ENCODE measurements at regions not wholly inside any gene's neighbourhood (a gene's known extent, or its start where the extent isn't known, plus 50 kb on each side); places are given as distances from the start of the nearest gene placed in this dataset.
"Not testable (repeated sequence)": the region's sequence is repeated elsewhere in the genome, so short reads cannot be mapped to it uniquely, and the experiment has no call there.

DNA sequence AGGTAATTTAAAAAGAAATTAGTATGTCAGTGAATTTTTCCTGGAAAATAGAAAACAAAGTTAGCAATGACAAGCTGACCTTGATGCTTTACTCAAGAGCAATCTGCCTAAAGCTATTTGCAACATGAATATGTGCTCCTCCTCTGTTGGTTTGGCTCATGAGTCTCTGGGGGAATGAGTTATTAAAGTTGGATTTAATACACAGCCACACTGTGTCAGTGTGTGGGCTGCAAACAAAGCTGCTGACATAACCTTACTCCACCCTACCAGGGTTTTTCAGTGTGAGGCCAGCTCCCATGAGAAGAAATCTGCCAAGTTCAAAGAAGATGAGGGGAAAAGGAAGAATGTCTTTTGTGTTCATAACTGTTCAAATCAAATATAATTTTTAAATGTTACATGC lies 280.5 kb downstream of the TLL1 start:
- no peaks in the 10 kb centered on the region for H3K9me3 ChIP-seq (replicated peaks)
- H3K36me3 ChIP-seq: no peaks in the 10 kb centered on the region
- no peak for DNase-seq (ENCODE audit: low read depth in 1 of 2, low spot score in 2 of 2)
- no peaks in the 10 kb centered on the region for H3K27me3 ChIP-seq (replicated peaks)
- H3K27ac ChIP-seq: no peak overlapping the region
- no peak overlapping the region for H3K4me3 ChIP-seq
- H3K4me1 ChIP-seq (replicated peaks): no peaks in the 10 kb centered on the region

- Histone ChIP-seq H3K4me3 (no peak overlapping the region), H3K4me1 (replicated peaks) (no peaks in the 10 kb centered on the region), H3K9me3 (replicated peaks) (no peaks in the 10 kb centered on the region), H3K27ac (no peak overlapping the region), H3K27me3 (replicated peaks) (no peaks in the 10 kb centered on the region), H3K36me3 (no peaks in the 10 kb centered on the region)
- DNase-seq (ENCODE audit: low read depth in 1 of 2, low spot score in 2 of 2): no peak
These were observed 289.3 kb downstream of the TLL1 start for GRCh38 chr4:166162327-166162726.

DNA sequence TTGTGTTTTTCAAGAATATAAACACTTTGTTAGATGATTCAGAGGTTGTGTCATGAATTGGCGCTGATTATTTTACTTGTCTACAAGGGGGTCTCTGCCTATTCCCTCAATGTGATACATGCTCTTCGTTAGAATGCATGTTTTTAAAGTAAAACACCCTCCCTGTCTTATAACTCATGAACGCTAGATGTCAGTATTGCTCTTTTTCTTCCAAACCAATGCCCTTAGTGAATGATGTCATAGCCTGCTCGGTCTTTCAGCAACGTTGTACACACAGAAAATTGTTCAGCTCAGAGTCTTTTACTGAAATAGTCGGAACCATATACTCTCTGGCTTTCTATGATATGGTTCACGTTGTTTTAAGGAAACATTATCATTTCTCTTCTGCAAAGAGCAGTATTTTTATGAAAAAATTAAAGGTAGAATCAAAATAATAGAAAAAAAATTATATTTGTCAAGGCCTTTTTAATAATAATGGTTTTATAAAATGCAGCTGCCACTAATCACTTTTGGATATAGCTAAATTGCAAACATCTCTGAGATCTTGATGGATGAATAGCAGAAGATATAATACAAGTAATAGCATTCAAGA lies 292.9 kb downstream of the TLL1 start:
- H3K4me1 ChIP-seq (replicated peaks): no peaks in the 10 kb centered on the region
- DNase-seq (ENCODE audit: low read depth in 1 of 2, low spot score in 2 of 2): peak in 1 of 2 experiments; percentile 33
- no peak overlapping the region for H3K27ac ChIP-seq
- no peaks in the 10 kb centered on the region for H3K9me3 ChIP-seq (replicated peaks)
- H3K36me3 ChIP-seq: no peaks in the 10 kb centered on the region
- no peaks in the 10 kb centered on the region for H3K27me3 ChIP-seq (replicated peaks)
- H3K4me3 ChIP-seq: no peak overlapping the region

DNA sequence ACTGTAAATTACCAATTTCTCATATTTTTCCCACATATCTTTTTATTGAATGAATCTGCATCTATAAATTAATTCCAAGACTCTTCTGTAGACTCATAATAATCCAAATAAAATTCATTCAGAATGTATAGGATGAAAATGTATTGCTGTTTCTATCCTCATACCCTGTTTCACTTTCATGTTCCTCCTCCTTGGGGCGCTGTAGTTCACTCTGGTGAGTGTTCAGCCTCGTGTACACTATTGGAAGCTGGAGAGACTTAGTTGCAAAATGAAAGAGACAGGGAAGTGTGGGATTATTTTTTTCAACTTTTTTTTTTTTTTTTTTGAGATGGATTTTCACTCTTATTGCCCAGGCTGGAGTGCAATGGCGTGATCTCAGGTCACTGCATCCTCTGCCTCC lies 296.1 kb downstream of the TLL1 start:
- DNase-seq (ENCODE audit: low read depth in 1 of 2, low spot score in 2 of 2): no peak
- H3K4me3 ChIP-seq: no peak overlapping the region
- H3K27me3 ChIP-seq (replicated peaks): no peaks in the 10 kb centered on the region
- no peaks in the 10 kb centered on the region for H3K9me3 ChIP-seq (replicated peaks)
- no peaks in the 10 kb centered on the region for H3K36me3 ChIP-seq
- H3K27ac ChIP-seq: no peak overlapping the region
- no peaks in the 10 kb centered on the region for H3K4me1 ChIP-seq (replicated peaks)

DNA sequence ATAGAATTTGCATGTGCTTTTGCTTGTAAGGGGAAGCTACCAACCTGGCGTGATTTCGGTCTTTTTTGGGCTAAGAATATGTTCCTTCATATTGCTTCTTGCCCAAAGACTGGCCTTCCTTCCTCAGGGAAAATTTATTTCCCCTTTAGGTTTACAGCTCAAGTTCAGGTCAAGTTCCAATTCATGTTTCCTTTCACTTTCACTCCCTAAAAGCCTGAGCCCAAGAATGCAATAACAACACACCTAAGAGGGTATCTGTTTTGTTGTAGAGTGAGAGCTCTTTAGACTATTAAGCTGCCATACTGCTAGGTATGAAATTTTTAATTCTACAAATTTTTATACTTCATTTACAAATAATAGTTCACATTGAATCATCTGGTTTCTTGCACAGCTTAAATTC lies 299.6 kb downstream of the TLL1 start:
- peaks cover 10% of the 10 kb centered on the region; the same call in 1 of the 2 replicates for H3K4me1 ChIP-seq (replicated peaks)
- no peak overlapping the region for H3K4me3 ChIP-seq
- H3K9me3 ChIP-seq (replicated peaks): no peaks in the 10 kb centered on the region
- no peaks in the 10 kb centered on the region for H3K36me3 ChIP-seq
- H3K27me3 ChIP-seq (replicated peaks): no peaks in the 10 kb centered on the region
- no peak for DNase-seq (ENCODE audit: low read depth in 1 of 2, low spot score in 2 of 2)
- H3K27ac ChIP-seq: no peak overlapping the region

DNA sequence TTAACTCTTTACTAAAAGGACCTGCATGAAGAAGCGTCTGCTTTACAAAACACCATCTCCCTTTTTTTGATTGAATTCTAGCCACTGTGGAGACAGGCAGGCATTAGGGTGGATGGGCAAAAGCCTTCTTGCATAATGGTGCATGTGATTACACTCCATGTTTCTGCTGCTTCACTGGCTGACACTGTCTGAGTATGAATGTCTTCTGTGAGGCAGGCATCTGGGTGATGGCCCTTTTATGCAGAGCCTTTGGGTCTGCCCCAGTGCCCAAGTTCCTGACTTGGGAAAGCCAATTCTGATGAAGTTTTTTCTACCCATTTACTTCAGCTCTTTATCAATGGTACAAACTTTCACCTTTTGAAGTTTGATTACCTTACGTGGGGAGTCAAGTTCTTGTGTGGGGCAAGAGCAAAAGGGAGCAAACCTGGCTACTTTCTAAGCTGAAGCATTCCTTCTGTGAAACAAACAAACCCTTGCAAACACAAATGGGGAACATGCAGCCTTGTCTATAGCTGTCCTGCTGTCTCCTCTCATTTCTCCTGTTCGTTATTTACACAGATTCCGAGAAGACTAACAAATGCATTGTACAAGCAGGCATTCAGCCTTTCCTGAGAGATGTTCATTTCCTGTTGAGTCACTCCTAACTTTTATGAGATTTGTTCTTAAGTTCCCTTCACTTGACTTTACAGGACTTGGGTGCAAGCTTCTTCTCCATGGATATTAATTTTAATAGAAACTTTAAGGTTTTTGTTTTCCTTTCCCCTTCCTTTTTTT lies 301.9 kb downstream of the TLL1 start:
- Histone ChIP-seq H3K4me3 (no peak overlapping the region), H3K4me1 (replicated peaks) (peaks cover 10% of the 10 kb centered on the region; the same call in 1 of the 2 replicates), H3K9me3 (replicated peaks) (no peaks in the 10 kb centered on the region), H3K27me3 (replicated peaks) (no peaks in the 10 kb centered on the region), H3K36me3 (no peaks in the 10 kb centered on the region), H3K27ac (no peak overlapping the region)
- DNase-seq (ENCODE audit: low read depth in 1 of 2, low spot score in 2 of 2): no peak

DNA sequence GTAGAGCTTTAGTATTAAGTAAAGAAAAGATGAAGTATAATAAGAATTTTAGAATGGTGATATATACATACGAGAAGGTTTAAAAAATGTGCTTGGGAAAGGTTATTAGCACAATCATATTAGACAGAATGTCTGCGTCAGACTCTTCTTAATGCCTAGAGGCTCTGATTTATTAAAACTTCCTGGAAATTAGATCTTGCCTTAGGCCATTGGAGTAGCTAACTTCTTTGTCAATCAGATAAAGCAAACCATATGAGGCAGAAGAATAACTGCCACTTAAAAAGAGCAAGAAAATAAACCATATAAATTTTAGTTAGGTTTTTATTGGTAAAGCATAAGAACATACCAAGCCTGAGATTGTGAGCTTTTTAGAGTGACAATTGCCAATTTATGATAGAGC lies 309.1 kb downstream of the TLL1 start:
- Histone ChIP-seq H3K9me3 (replicated peaks) (no peaks in the 10 kb centered on the region), H3K27ac (no peak overlapping the region), H3K4me3 (no peak overlapping the region), H3K36me3 (no peaks in the 10 kb centered on the region), H3K27me3 (replicated peaks) (no peaks in the 10 kb centered on the region), H3K4me1 (replicated peaks) (no peaks in the 10 kb centered on the region)
- DNase-seq (ENCODE audit: low read depth in 1 of 2, low spot score in 2 of 2): no peak

- Histone ChIP-seq H3K27me3 (replicated peaks) (no peaks in the 10 kb centered on the region), H3K27ac (no peak overlapping the region), H3K4me1 (replicated peaks) (no peaks in the 10 kb centered on the region), H3K36me3 (no peaks in the 10 kb centered on the region), H3K4me3 (no peak overlapping the region), H3K9me3 (replicated peaks) (no peaks in the 10 kb centered on the region)
- no peak for DNase-seq (ENCODE audit: low read depth in 1 of 2, low spot score in 2 of 2)
These were observed 322.1 kb downstream of the TLL1 start for GRCh38 chr4:166195101-166195500.

DNA sequence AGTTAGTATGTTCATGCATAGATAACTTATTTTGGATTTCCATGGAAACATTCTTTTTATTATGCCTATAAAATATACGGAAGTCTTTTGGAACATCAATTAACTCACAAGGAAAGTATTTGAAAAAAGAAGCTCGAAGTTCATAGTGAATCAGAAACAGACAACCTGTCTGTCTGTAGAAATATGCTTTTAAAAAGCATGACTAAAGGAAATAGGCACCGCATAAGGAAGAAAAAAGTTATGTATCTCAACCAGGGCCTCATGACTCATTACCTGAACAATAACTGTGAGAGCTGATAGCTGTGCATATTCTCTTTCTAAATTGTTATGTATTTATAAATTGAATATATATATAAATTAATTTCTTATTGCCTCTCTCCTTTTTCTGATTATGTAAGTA lies 324.1 kb downstream of the TLL1 start:
- Histone ChIP-seq H3K27me3 (replicated peaks) (no peaks in the 10 kb centered on the region), H3K9me3 (replicated peaks) (no peaks in the 10 kb centered on the region), H3K27ac (no peak overlapping the region), H3K4me1 (replicated peaks) (no peaks in the 10 kb centered on the region), H3K4me3 (no peak overlapping the region), H3K36me3 (no peaks in the 10 kb centered on the region)
- no peak for DNase-seq (ENCODE audit: low read depth in 1 of 2, low spot score in 2 of 2)

DNA sequence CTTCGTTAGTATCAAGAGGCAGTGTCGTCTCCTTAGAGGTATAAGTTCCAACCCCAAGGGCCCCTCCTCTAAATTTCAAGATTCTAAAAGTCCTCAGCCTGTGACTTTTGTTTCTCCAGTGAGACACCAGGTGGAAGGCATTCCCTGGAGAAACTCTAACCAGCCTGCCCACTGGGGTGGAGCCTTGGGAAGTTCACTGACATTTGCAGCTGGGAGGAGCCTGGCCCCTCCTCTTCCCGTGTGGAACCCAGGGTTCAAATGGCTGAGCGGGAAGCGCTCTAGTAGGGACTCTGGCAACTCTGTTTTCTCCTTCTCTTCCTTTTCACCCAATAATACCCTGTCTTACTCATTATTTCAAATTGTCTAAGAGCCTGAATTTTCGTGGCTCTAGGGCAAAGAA lies 325.0 kb downstream of the TLL1 start:
- no peak overlapping the region for H3K27ac ChIP-seq

DNA sequence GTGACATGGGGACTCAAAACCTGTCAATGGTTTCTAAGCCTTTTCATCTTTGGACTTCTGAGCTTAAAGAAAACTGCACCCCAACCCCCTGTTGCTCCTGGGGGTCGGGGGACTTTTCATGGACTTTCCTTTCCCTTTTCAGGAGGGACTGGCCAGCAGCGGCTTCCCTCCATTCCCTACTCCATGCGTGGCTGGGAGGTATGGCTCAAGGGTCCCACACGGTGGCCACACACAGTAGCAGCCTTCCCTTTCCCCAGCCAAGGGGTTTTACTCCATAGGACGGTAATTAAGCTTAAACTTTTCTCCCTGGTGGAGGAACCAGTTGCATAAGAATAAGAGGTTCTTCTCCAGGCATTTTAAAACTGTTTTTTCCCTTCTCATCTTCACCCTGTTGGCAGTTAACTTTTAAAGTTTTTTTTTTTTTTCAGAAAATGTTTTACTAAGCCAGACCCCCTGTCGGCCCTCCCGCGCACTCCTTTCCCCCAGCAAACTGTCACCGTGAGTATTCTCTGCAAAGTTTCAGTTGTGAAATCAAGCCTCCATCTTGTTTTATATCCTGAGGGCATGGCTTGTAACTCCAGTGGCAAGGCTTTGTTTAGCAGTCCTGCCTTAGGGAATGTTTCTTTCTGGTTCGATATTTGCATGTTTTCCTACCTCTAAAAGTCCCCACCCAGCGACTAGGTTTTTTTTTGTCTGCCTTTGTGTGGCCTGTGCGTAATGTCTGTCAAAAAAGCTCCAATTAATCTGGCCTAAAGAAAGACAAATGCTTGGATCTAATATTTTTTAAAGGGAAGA lies 325.7 kb downstream of the TLL1 start:
- no peak for DNase-seq (ENCODE audit: low read depth in 1 of 2, low spot score in 2 of 2)

More for the DNA sequence above, 325.0 kb downstream of the TLL1 start:
- Histone ChIP-seq H3K4me1 (replicated peaks) (no peaks in the 10 kb centered on the region), H3K9me3 (replicated peaks) (no peaks in the 10 kb centered on the region), H3K36me3 (no peaks in the 10 kb centered on the region), H3K27me3 (replicated peaks) (no peaks in the 10 kb centered on the region), H3K4me3 (no peak overlapping the region)
- no peak for DNase-seq (ENCODE audit: low read depth in 1 of 2, low spot score in 2 of 2)

GRCh38 chr4:166202991-166203390 lies 330.0 kb downstream of the TLL1 start:
- Histone ChIP-seq H3K4me3 (no peak overlapping the region), H3K4me1 (replicated peaks) (no peaks in the 10 kb centered on the region)
- DNase-seq (ENCODE audit: low read depth in 1 of 2, low spot score in 2 of 2): no peak

More for the DNA sequence above, 325.7 kb downstream of the TLL1 start:
- no peaks in the 10 kb centered on the region for H3K27me3 ChIP-seq (replicated peaks)
- H3K4me3 ChIP-seq: no peak overlapping the region
- no peaks in the 10 kb centered on the region for H3K9me3 ChIP-seq (replicated peaks)
- H3K27ac ChIP-seq: no peak overlapping the region
- H3K36me3 ChIP-seq: no peaks in the 10 kb centered on the region
- H3K4me1 ChIP-seq (replicated peaks): no peaks in the 10 kb centered on the region

GRCh38 chr4:166212326-166212725 lies 339.3 kb downstream of the TLL1 start:
- DNase-seq (ENCODE audit: low read depth in 1 of 2, low spot score in 2 of 2); H3K27ac ChIP-seq; H3K9me3 ChIP-seq (replicated peaks); H3K27me3 ChIP-seq (replicated peaks); H3K36me3 ChIP-seq; H3K4me1 ChIP-seq (replicated peaks); H3K4me3 ChIP-seq: not testable (repeated sequence)

More at GRCh38 chr4:166202991-166203390, 330.0 kb downstream of the TLL1 start:
- H3K9me3 ChIP-seq (replicated peaks): no peaks in the 10 kb centered on the region
- no peak overlapping the region for H3K27ac ChIP-seq
- no peaks in the 10 kb centered on the region for H3K27me3 ChIP-seq (replicated peaks)
- no peaks in the 10 kb centered on the region for H3K36me3 ChIP-seq

- no peaks in the 10 kb centered on the region for H3K9me3 ChIP-seq (replicated peaks)
- no peaks in the 10 kb centered on the region for H3K36me3 ChIP-seq
- DNase-seq (ENCODE audit: low read depth in 1 of 2, low spot score in 2 of 2): no peak
- H3K27ac ChIP-seq: no peak overlapping the region
- H3K27me3 ChIP-seq (replicated peaks): no peaks in the 10 kb centered on the region
- H3K4me3 ChIP-seq: no peak overlapping the region
- H3K4me1 ChIP-seq (replicated peaks): no peaks in the 10 kb centered on the region
These were observed 349.2 kb downstream of the TLL1 start for GRCh38 chr4:166222271-166222670.

Data from SJSA1 (cell line).